ENCODE measurements at regions not wholly inside any gene's neighbourhood (a gene's known extent, or its start where the extent isn't known, plus 50 kb on each side); places are given as distances from the start of the nearest gene placed in this dataset.
"Not testable (repeated sequence)": the region's sequence is repeated elsewhere in the genome, so short reads cannot be mapped to it uniquely, and the experiment has no call there.

GRCh38 chr2:116153729-116154128 is 1660.8 kb upstream of the DDX18 start:
- Mint-ChIP-seq H3K36me3 (peaks cover 15% of the 10 kb centered on the region), H3K27ac (no peak overlapping the region), H3K27me3 (no peaks in the 10 kb centered on the region), H3K9me3 (peaks cover 43% of the 10 kb centered on the region), H3K4me3 (no peak overlapping the region), H3K4me1 (ENCODE audit: low read depth in 2 of 2) (no peaks in the 10 kb centered on the region)
- no peak for DNase-seq (ENCODE audit: low spot score)
- ATAC-seq = no peak

GRCh38 chr2:116160657-116161056 is 1653.8 kb upstream of the DDX18 start:
- Mint-ChIP-seq H3K27me3 (no peaks in the 10 kb centered on the region), H3K36me3 (peaks cover 16% of the 10 kb centered on the region), H3K4me3 (no peak overlapping the region), H3K27ac (no peak overlapping the region), H3K4me1 (ENCODE audit: low read depth in 2 of 2) (no peaks in the 10 kb centered on the region), H3K9me3 (peaks cover 35% of the 10 kb centered on the region)
- DNase-seq (ENCODE audit: low spot score) (no peak), ATAC-seq (no peak)

- Mint-ChIP-seq H3K27ac (no peak overlapping the region), H3K27me3 (no peaks in the 10 kb centered on the region), H3K36me3 (peaks cover 13% of the 10 kb centered on the region), H3K4me3 (no peak overlapping the region), H3K4me1 (ENCODE audit: low read depth in 2 of 2) (no peaks in the 10 kb centered on the region), H3K9me3 (peaks cover 25% of the 10 kb centered on the region)
- ATAC-seq (no peak), DNase-seq (ENCODE audit: low spot score) (no peak)
These were observed 1652.1 kb upstream of the DDX18 start for GRCh38 chr2:116162395-116162794.

- peaks cover 29% of the 10 kb centered on the region for H3K9me3 Mint-ChIP-seq
- H3K36me3 Mint-ChIP-seq = peaks cover 9% of the 10 kb centered on the region
- DNase-seq (ENCODE audit: low spot score) (no peak), ATAC-seq (no peak)
- no peak overlapping the region for H3K4me3 Mint-ChIP-seq
- H3K27me3 Mint-ChIP-seq = no peaks in the 10 kb centered on the region
- H3K27ac Mint-ChIP-seq = no peak overlapping the region
- H3K4me1 Mint-ChIP-seq (ENCODE audit: low read depth in 2 of 2) = no peaks in the 10 kb centered on the region
These were observed 1647.4 kb upstream of the DDX18 start for GRCh38 chr2:116167107-116167506.

GRCh38 chr2:116180072-116180471 is 1634.4 kb upstream of the DDX18 start:
- DNase-seq (ENCODE audit: low spot score) (no peak), ATAC-seq (no peak)
- Mint-ChIP-seq H3K4me1 (ENCODE audit: low read depth in 2 of 2) (no peaks in the 10 kb centered on the region), H3K4me3 (no peak overlapping the region), H3K36me3 (peaks cover 10% of the 10 kb centered on the region), H3K27me3 (no peaks in the 10 kb centered on the region), H3K9me3 (peaks cover 16% of the 10 kb centered on the region), H3K27ac (no peak overlapping the region)

- not testable (repeated sequence) for DNase-seq (ENCODE audit: low spot score); ATAC-seq; H3K4me3 Mint-ChIP-seq; H3K4me1 Mint-ChIP-seq (ENCODE audit: low read depth in 2 of 2); H3K27me3 Mint-ChIP-seq; H3K27ac Mint-ChIP-seq
- peaks cover 31% of the 10 kb centered on the region for H3K9me3 Mint-ChIP-seq
- H3K36me3 Mint-ChIP-seq = peaks cover 22% of the 10 kb centered on the region
These were observed 1623.8 kb upstream of the DDX18 start for GRCh38 chr2:116190684-116191083.

- H3K36me3 Mint-ChIP-seq = peaks cover 8% of the 10 kb centered on the region
- H3K27me3 Mint-ChIP-seq = no peaks in the 10 kb centered on the region
- no peak overlapping the region for H3K4me3 Mint-ChIP-seq
- no peaks in the 10 kb centered on the region for H3K4me1 Mint-ChIP-seq (ENCODE audit: low read depth in 2 of 2)
- peaks cover 19% of the 10 kb centered on the region for H3K9me3 Mint-ChIP-seq
- no peak overlapping the region for H3K27ac Mint-ChIP-seq
- no peak for ATAC-seq
- no peak for DNase-seq (ENCODE audit: low spot score)
These were observed 1614.4 kb upstream of the DDX18 start for GRCh38 chr2:116200086-116200485.

GRCh38 chr2:116211719-116212118 is 1602.8 kb upstream of the DDX18 start:
- ATAC-seq = no peak
- H3K36me3 Mint-ChIP-seq = no peaks in the 10 kb centered on the region
- H3K4me1 Mint-ChIP-seq (ENCODE audit: low read depth in 2 of 2) = no peaks in the 10 kb centered on the region
- DNase-seq (ENCODE audit: low spot score) = no peak
- no peak overlapping the region for H3K4me3 Mint-ChIP-seq
- H3K27ac Mint-ChIP-seq = no peak overlapping the region
- no peaks in the 10 kb centered on the region for H3K27me3 Mint-ChIP-seq
- peaks cover 5% of the 10 kb centered on the region for H3K9me3 Mint-ChIP-seq

- Mint-ChIP-seq H3K9me3 (peaks cover 2% of the 10 kb centered on the region), H3K27ac (no peak overlapping the region), H3K4me1 (ENCODE audit: low read depth in 2 of 2) (no peaks in the 10 kb centered on the region), H3K4me3 (no peak overlapping the region), H3K36me3 (no peaks in the 10 kb centered on the region), H3K27me3 (no peaks in the 10 kb centered on the region)
- ATAC-seq (no peak), DNase-seq (ENCODE audit: low spot score) (no peak)
These were observed 1591.7 kb upstream of the DDX18 start for GRCh38 chr2:116222793-116223192.

- Mint-ChIP-seq H3K27me3 (no peaks in the 10 kb centered on the region), H3K4me3 (no peak overlapping the region), H3K4me1 (ENCODE audit: low read depth in 2 of 2) (no peaks in the 10 kb centered on the region), H3K27ac (no peak overlapping the region), H3K36me3 (no peaks in the 10 kb centered on the region), H3K9me3 (peaks cover 6% of the 10 kb centered on the region)
- ATAC-seq (no peak), DNase-seq (ENCODE audit: low spot score) (no peak)
These were observed 1590.6 kb upstream of the DDX18 start for GRCh38 chr2:116223912-116224311.

- no peaks in the 10 kb centered on the region for H3K27me3 Mint-ChIP-seq
- ATAC-seq (no peak), DNase-seq (ENCODE audit: low spot score) (no peak)
- no peaks in the 10 kb centered on the region for H3K4me1 Mint-ChIP-seq (ENCODE audit: low read depth in 2 of 2)
- H3K36me3 Mint-ChIP-seq = no peaks in the 10 kb centered on the region
- no peak overlapping the region for H3K4me3 Mint-ChIP-seq
- no peak overlapping the region for H3K27ac Mint-ChIP-seq
- peaks cover 9% of the 10 kb centered on the region for H3K9me3 Mint-ChIP-seq
These were observed 1589.9 kb upstream of the DDX18 start for GRCh38 chr2:116224610-116225009.

GRCh38 chr2:116238511-116238910 is 1576.0 kb upstream of the DDX18 start:
- DNase-seq (ENCODE audit: low spot score) (no peak), ATAC-seq (no peak)
- no peaks in the 10 kb centered on the region for H3K4me1 Mint-ChIP-seq (ENCODE audit: low read depth in 2 of 2)
- H3K36me3 Mint-ChIP-seq = peaks cover 16% of the 10 kb centered on the region
- H3K9me3 Mint-ChIP-seq = peaks cover 12% of the 10 kb centered on the region
- H3K27me3 Mint-ChIP-seq = no peaks in the 10 kb centered on the region
- H3K27ac Mint-ChIP-seq = no peak overlapping the region
- no peak overlapping the region for H3K4me3 Mint-ChIP-seq

- H3K27me3 Mint-ChIP-seq = no peaks in the 10 kb centered on the region
- no peaks in the 10 kb centered on the region for H3K4me1 Mint-ChIP-seq (ENCODE audit: low read depth in 2 of 2)
- no peak overlapping the region for H3K27ac Mint-ChIP-seq
- H3K4me3 Mint-ChIP-seq = no peak overlapping the region
- DNase-seq (ENCODE audit: low spot score) = no peak
- H3K36me3 Mint-ChIP-seq = peaks cover 8% of the 10 kb centered on the region
- ATAC-seq = no peak
- peaks cover 11% of the 10 kb centered on the region for H3K9me3 Mint-ChIP-seq
These were observed 1564.1 kb upstream of the DDX18 start for GRCh38 chr2:116250376-116250775.

GRCh38 chr2:116264872-116265271 is 1549.6 kb upstream of the DDX18 start:
- Mint-ChIP-seq H3K27ac (no peak overlapping the region), H3K4me3 (no peak overlapping the region), H3K36me3 (peaks cover 6% of the 10 kb centered on the region), H3K9me3 (peaks cover 24% of the 10 kb centered on the region), H3K27me3 (no peaks in the 10 kb centered on the region), H3K4me1 (ENCODE audit: low read depth in 2 of 2) (no peaks in the 10 kb centered on the region)
- DNase-seq (ENCODE audit: low spot score) (no peak), ATAC-seq (no peak)

- DNase-seq (ENCODE audit: low spot score) (no peak), ATAC-seq (no peak)
- H3K27me3 Mint-ChIP-seq = no peaks in the 10 kb centered on the region
- no peaks in the 10 kb centered on the region for H3K36me3 Mint-ChIP-seq
- H3K4me1 Mint-ChIP-seq (ENCODE audit: low read depth in 2 of 2) = no peaks in the 10 kb centered on the region
- no peak overlapping the region for H3K4me3 Mint-ChIP-seq
- H3K9me3 Mint-ChIP-seq = peaks cover 9% of the 10 kb centered on the region
- H3K27ac Mint-ChIP-seq = no peak overlapping the region
These were observed 1545.5 kb upstream of the DDX18 start for GRCh38 chr2:116269040-116269439.

Measured in natural killer cell treated with Interleukin-12 subunit alpha and Interleukin-12 subunit beta and Interleukin-15 and Interleukin-18, amount 100 ng/mL, for 72 hours (primary cell).